HEK293 (cell line): ENCODE measurements at regions not wholly inside any gene's neighbourhood (a gene's known extent, or its start where the extent isn't known, plus 50 kb on each side); places are given as distances from the start of the nearest gene placed in this dataset.

ENCODE experiments used
- CTCF ChIA-PET: fragments of 350-600 bp; formaldehyde crosslinking; extraction: SDS; loops from one replicate; lab custom pipeline; 2021; ENCODE audit warnings: antibody characterized with exemption; lab: Yijun Ruan, JAX
- POLR2A ChIA-PET: fragments of 300-600 bp; formaldehyde crosslinking; extraction: SDS; loops from one replicate; lab custom pipeline; 2020; ENCODE audit warnings: antibody characterized with exemption, inconsistent platforms; lab: Yijun Ruan, JAX
- H3K27ac ChIP-seq: fragments of 200-500 bp; sonication (Bioruptor generic); 2 replicates; pipeline ENCODE4 v1.5.1; 2014; ENCODE audit warnings: low read depth, low read length, control low read depth, inconsistent platforms; ENCODE audit errors: extremely low read depth
- H3K36me3 ChIP-seq, 2 experiments: fragments of 200-500 bp in 1 of 2; sonication (Bioruptor generic) in 1 of 2; 1 replicate in 1 of 2; 2 replicates in 1 of 2; pipeline ENCODE4 v1.5.1; 2014 to 2017; ENCODE audit warnings: inconsistent platforms in 2 of 2, low read length in 2 of 2; ENCODE audit not compliant: control insufficient read depth in 2 of 2, insufficient read depth in 1 of 2
- H3K4me1 ChIP-seq: fragments of 200-500 bp; sonication (Bioruptor generic); 2 replicates; pipeline ENCODE4 v1.5.1; 2014; ENCODE audit warnings: mild to moderate bottlenecking, low read length, inconsistent platforms; ENCODE audit not compliant: control insufficient read depth, insufficient read depth
- H3K4me3 ChIP-seq: 2 replicates; pipeline ENCODE4 v1.5.1; 2011; ENCODE audit warnings: low read depth, mild to moderate bottlenecking, control low read depth, low read length, moderate library complexity
- H3K9me3 ChIP-seq: fragments of 200-500 bp; sonication (Bioruptor generic); 2 replicates; pipeline ENCODE4 v1.5.1; 2014; ENCODE audit warnings: low read depth, low read length, inconsistent platforms; ENCODE audit not compliant: control insufficient read depth, insufficient read depth
- BCL6B ChIP-seq: fragments of 450-650 bp; formaldehyde crosslinking; IDR thresholded peaks from 2 replicates; pipeline ENCODE4 v1.5.1; 2017; ENCODE audit warnings: missing biosample characterization, missing genetic modification characterization
- GFI1B ChIP-seq: fragments of 450-650 bp; formaldehyde crosslinking; IDR thresholded peaks from 2 replicates; pipeline ENCODE4 v1.5.1; 2016; ENCODE audit warnings: missing biosample characterization, missing genetic modification characterization
- GLI4 ChIP-seq: fragments of 450-650 bp; formaldehyde crosslinking; IDR thresholded peaks from 2 replicates; pipeline ENCODE4 v1.5.1; 2016; ENCODE audit warnings: missing biosample characterization, missing genetic modification characterization
- GLIS2 ChIP-seq: fragments of 450-650 bp; formaldehyde crosslinking; IDR thresholded peaks from 2 replicates; pipeline ENCODE4 v1.5.1; 2016; ENCODE audit warnings: missing biosample characterization, missing genetic modification characterization
- KLF9 ChIP-seq: fragments of 450-650 bp; formaldehyde crosslinking; IDR thresholded peaks from 2 replicates; pipeline ENCODE4 v1.5.1; 2016; ENCODE audit warnings: missing biosample characterization, missing genetic modification characterization, low read depth
- PRDM10 ChIP-seq: fragments of 450-650 bp; formaldehyde crosslinking; IDR thresholded peaks from 2 replicates; pipeline ENCODE4 v1.5.1; 2016; ENCODE audit warnings: missing biosample characterization, missing genetic modification characterization
- TSHZ1 ChIP-seq: fragments of 450-650 bp; formaldehyde crosslinking; IDR thresholded peaks from 2 replicates; pipeline ENCODE4 v1.5.1; 2016; ENCODE audit warnings: missing biosample characterization, missing genetic modification characterization, borderline replicate concordance
- ZNF132 ChIP-seq: fragments of 450-650 bp; formaldehyde crosslinking; IDR thresholded peaks from 2 replicates; pipeline ENCODE4 v1.5.1; 2017; ENCODE audit warnings: missing biosample characterization, missing genetic modification characterization, borderline replicate concordance
- ZNF133 ChIP-seq: fragments of 450-650 bp; formaldehyde crosslinking; IDR thresholded peaks from 2 replicates; pipeline ENCODE4 v1.5.1; 2016; ENCODE audit warnings: missing biosample characterization, missing genetic modification characterization
- ZNF146 ChIP-seq: fragments of 450-650 bp; formaldehyde crosslinking; IDR thresholded peaks from 2 replicates; pipeline ENCODE4 v1.5.1; 2016; ENCODE audit warnings: missing biosample characterization, missing genetic modification characterization
- ZNF174 ChIP-seq: fragments of 450-650 bp; formaldehyde crosslinking; IDR thresholded peaks from 2 replicates; pipeline ENCODE4 v1.5.0; 2017; ENCODE audit warnings: missing biosample characterization, mild to moderate bottlenecking, missing genetic modification characterization
- ZNF23 ChIP-seq: fragments of 450-650 bp; formaldehyde crosslinking; IDR thresholded peaks from 2 replicates; pipeline ENCODE4 v1.5.1; 2016; ENCODE audit warnings: missing biosample characterization, missing genetic modification characterization, borderline replicate concordance
- ZNF354C ChIP-seq: fragments of 450-650 bp; formaldehyde crosslinking; IDR thresholded peaks from 2 replicates; pipeline ENCODE4 v1.5.1; 2016; ENCODE audit warnings: missing biosample characterization, missing genetic modification characterization, low read depth, borderline replicate concordance
- ZNF449 ChIP-seq: fragments of 450-650 bp; formaldehyde crosslinking; IDR thresholded peaks from 2 replicates; pipeline ENCODE4 v1.5.1; 2017; ENCODE audit warnings: missing biosample characterization, mild to moderate bottlenecking, missing genetic modification characterization, moderate library complexity
- ZNF529 ChIP-seq: fragments of 450-650 bp; formaldehyde crosslinking; IDR thresholded peaks from 2 replicates; pipeline ENCODE4 v1.5.1; 2017; ENCODE audit warnings: missing genetic modification characterization, missing biosample characterization; ENCODE audit not compliant: insufficient replicate concordance
- ZNF624 ChIP-seq: fragments of 450-650 bp; formaldehyde crosslinking; IDR thresholded peaks from 2 replicates; pipeline ENCODE4 v1.5.1; 2017; ENCODE audit warnings: missing biosample characterization, missing genetic modification characterization
- ZNF645 ChIP-seq: fragments of 450-650 bp; formaldehyde crosslinking; IDR thresholded peaks from 2 replicates; pipeline ENCODE4; 2016; ENCODE audit warnings: missing biosample characterization, missing genetic modification characterization
- ZNF677 ChIP-seq: fragments of 450-650 bp; IDR thresholded peaks from 2 replicates; pipeline ENCODE4 v1.5.0; 2018; ENCODE audit warnings: missing biosample characterization, mild to moderate bottlenecking, missing genetic modification characterization, moderate library complexity

GRCh38 chr3:56962922-56963321 lies 97.5 kb upstream of the SPATA12 start:
- no peak overlapping the region for H3K27ac ChIP-seq
- no peak for TF ChIP-seq GFI1B
- TF ChIP-seq TSHZ1 = no peak
- no peak for TF ChIP-seq ZNF529
- TF ChIP-seq PRDM10 (tag by site-specific recombination) = no peak
- no peak for TF ChIP-seq ZNF133 (tag by site-specific recombination)
- TF ChIP-seq ZNF23 = no peak
- TF ChIP-seq KLF9 (tag by site-specific recombination) = no peak
- no peak for TF ChIP-seq ZNF677 (tag by site-specific recombination)
- no peak for TF ChIP-seq BCL6B (tag by site-specific recombination)
- no peak for TF ChIP-seq ZNF146
- no peak for TF ChIP-seq ZNF174 (tag by site-specific recombination)
- TF ChIP-seq ZNF624 = no peak
- TF ChIP-seq GLIS2 (tag by site-specific recombination) = no peak
- TF ChIP-seq ZNF354C (tag by site-specific recombination) = no peak
- no peak for TF ChIP-seq ZNF645 (tag by site-specific recombination)
- no peak for TF ChIP-seq GLI4 (tag by site-specific recombination)
- no peak for TF ChIP-seq ZNF132
- TF ChIP-seq ZNF449 = no peak
- TF ChIP-seq, all 188 proteins: peak for 0
- no peak overlapping the region for H3K4me3 ChIP-seq
- no peaks in the 10 kb centered on the region for H3K36me3 ChIP-seq
- ChIA-PET CTCF (interaction anchor here (1.9 kb wide), 1 partner anchor 26 kb away, joined by 5 read pairs; no protein-coding TSS in a partner anchor), POLR2A (no interaction called here)
- H3K4me1 ChIP-seq = no peaks in the 10 kb centered on the region
- H3K9me3 ChIP-seq = no peaks in the 10 kb centered on the region
